HCEC 1CT (cell line): ENCODE measurements at regions not wholly inside any gene's neighbourhood (a gene's known extent, or its start where the extent isn't known, plus 50 kb on each side); places are given as distances from the start of the nearest gene placed in this dataset.
"Not testable (repeated sequence)": the region's sequence is repeated elsewhere in the genome, so short reads cannot be mapped to it uniquely, and the experiment has no call there.

Experiments used
- DNase-seq: peaks from one replicate; pipeline ENCODE4 v3.0.0-alpha.2; 2017

- DNase-seq: no peak
Observed at GRCh38 chr10:124158592-124158991, 65.2 kb upstream of the CHST15 start.

- DNase-seq: no peak
Observed at GRCh38 chr10:124157271-124157681, 63.9 kb upstream of the CHST15 start.

- DNase-seq: no peak
Observed at GRCh38 chr10:124156524-124157260, 63.3 kb upstream of the CHST15 start.

- no peak for DNase-seq
Observed at GRCh38 chr10:124155781-124156435, 62.5 kb upstream of the CHST15 start.

GRCh38 chr10:124153023-124153826, 59.8 kb upstream of the CHST15 start:
- peak; percentile 39 for DNase-seq

- DNase-seq: peak; percentile 3
Observed at GRCh38 chr10:124152139-124153022, 59.0 kb upstream of the CHST15 start.

- DNase-seq: no peak
Observed at GRCh38 chr10:124151466-124152095, 58.2 kb upstream of the CHST15 start.

GRCh38 chr10:124150807-124151417, 57.5 kb upstream of the CHST15 start:
- DNase-seq: no peak

- no peak for DNase-seq
Observed at GRCh38 chr10:124150189-124150806, 56.9 kb upstream of the CHST15 start.

- no peak for DNase-seq
Observed at GRCh38 chr10:124149189-124150042, 56.0 kb upstream of the CHST15 start.

- not testable (repeated sequence) for DNase-seq
Observed at GRCh38 chr10:124148509-124149188, 55.3 kb upstream of the CHST15 start.

- DNase-seq: no peak
Observed at GRCh38 chr10:124146483-124146882, 53.1 kb upstream of the CHST15 start.

- no peak for DNase-seq
Observed at GRCh38 chr10:124145109-124145870, 51.9 kb upstream of the CHST15 start.

GRCh38 chr10:124144536-124144935, 51.1 kb upstream of the CHST15 start:
- DNase-seq: no peak

GRCh38 chr10:124143721-124144120, 50.3 kb upstream of the CHST15 start:
- DNase-seq: no peak
